ENCODE measurements at regions not wholly inside any gene's neighbourhood (a gene's known extent, or its start where the extent isn't known, plus 50 kb on each side); places are given as distances from the start of the nearest gene placed in this dataset.

DNA sequence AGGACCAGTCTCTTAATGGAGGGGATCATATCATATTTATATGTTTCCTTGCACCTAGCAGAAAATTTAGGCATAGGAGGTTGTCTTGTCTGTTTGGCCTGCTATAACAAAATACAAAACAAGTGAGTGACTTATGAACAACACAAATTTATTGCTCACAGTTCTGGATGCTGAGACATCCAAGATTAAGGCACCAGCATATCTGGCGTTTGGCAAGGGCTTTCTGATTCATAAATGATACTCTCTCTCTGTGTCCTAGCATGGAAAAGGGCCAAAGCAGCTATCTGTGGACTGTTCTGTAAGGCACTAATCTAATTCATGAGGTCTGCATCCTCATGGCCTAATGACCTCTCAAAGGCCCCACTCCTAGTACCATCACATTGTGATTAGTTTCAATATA is 683.0 kb downstream of the NR2F2 start:
- no peaks in the 10 kb centered on the region for H3K4me1 ChIP-seq (replicated peaks in 1 of 2)
- no peak overlapping the region for H3K4me3 ChIP-seq
- TF ChIP-seq, protein P1, sequence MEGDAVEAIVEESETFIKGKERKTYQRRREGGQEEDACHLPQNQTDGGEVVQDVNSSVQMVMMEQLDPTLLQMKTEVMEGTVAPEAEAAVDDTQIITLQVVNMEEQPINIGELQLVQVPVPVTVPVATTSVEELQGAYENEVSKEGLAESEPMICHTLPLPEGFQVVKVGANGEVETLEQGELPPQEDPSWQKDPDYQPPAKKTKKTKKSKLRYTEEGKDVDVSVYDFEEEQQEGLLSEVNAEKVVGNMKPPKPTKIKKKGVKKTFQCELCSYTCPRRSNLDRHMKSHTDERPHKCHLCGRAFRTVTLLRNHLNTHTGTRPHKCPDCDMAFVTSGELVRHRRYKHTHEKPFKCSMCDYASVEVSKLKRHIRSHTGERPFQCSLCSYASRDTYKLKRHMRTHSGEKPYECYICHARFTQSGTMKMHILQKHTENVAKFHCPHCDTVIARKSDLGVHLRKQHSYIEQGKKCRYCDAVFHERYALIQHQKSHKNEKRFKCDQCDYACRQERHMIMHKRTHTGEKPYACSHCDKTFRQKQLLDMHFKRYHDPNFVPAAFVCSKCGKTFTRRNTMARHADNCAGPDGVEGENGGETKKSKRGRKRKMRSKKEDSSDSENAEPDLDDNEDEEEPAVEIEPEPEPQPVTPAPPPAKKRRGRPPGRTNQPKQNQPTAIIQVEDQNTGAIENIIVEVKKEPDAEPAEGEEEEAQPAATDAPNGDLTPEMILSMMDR (IDR thresholded peaks at IDR 0.05): no peak
- TF ChIP-seq POLR2A (IDR thresholded peaks at IDR 0.05): no peak
- DNase-seq: no peak
- H3K27ac ChIP-seq: no peak overlapping the region
- intact Hi-C loops (cut with DNase I): no loop called here
- H3K27me3 ChIP-seq: no peaks in the 10 kb centered on the region
- H3K36me3 ChIP-seq (replicated peaks in 1 of 2): no peaks in the 10 kb centered on the region
- WGBS, 4 donors: 69 to 86% (median 77%) methylated on average over 1 of the region's 1 CpG
- no peaks in the 10 kb centered on the region for H3K9me3 ChIP-seq (replicated peaks in 1 of 3)

DNA sequence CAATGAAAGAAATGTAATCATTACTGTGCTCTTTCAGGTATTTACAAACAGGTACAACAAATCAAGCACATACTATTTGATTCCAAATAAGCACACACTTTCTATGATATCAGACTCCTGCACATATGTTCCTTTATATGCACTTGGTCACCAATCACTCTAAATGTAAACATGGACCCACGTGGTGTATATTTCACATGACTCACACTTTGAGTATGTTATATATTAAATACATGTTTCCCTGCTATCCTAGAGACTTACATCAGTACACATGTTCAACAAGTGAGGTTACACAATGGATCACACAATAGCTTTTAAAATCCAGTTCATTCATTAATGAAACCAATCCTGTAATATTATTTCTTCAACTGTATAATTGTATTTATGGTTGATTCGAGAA is 683.5 kb downstream of the NR2F2 start:
- intact Hi-C loops (cut with DNase I): no loop called here
- TF ChIP-seq, protein P1 (IDR thresholded peaks at IDR 0.05): no peak
- TF ChIP-seq POLR2A (IDR thresholded peaks at IDR 0.05): no peak
- WGBS, 4 donors: 48 to 56% (median 53%) methylated on average over 2 of the region's 2 CpGs

DNA sequence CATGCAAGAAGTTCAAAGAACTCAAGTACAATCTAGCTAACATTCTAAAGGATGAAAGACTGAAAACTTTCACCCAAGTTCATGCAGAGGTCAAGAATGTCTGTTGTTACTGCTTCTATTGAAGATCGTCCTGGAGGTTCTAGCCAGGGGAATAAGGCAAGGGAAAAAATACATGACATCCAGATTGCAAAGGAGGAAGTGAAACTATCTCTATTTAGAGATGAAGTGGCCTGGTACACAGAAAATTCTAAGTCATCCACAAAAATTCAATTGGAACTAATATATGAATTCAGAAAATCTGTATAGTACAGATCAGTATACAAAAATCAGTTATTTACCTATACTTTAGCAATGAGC is 693.0 kb downstream of the NR2F2 start:
- TF ChIP-seq, protein P1 (IDR thresholded peaks at IDR 0.05): no peak
- no peak for TF ChIP-seq POLR2A (IDR thresholded peaks at IDR 0.05)
- Histone ChIP-seq H3K4me3 (no peak overlapping the region), H3K27ac (no peak overlapping the region), H3K36me3 (replicated peaks in 1 of 2) (no peaks in the 10 kb centered on the region), H3K27me3 (no peaks in the 10 kb centered on the region), H3K4me1 (replicated peaks in 1 of 2) (no peaks in the 10 kb centered on the region), H3K9me3 (replicated peaks in 1 of 3) (no peaks in the 10 kb centered on the region)
- WGBS, 4 donors: 27 to 38% (median 36%) methylated on average over 1 of the region's 1 CpG
- intact Hi-C loops (cut with DNase I): no loop called here
- DNase-seq: no peak

More for the DNA sequence above, 683.5 kb downstream of the NR2F2 start:
- no peak overlapping the region for H3K27ac ChIP-seq
- H3K36me3 ChIP-seq (replicated peaks in 1 of 2): no peaks in the 10 kb centered on the region
- DNase-seq: no peak
- H3K27me3 ChIP-seq: no peaks in the 10 kb centered on the region
- no peaks in the 10 kb centered on the region for H3K4me1 ChIP-seq (replicated peaks in 1 of 2)
- no peaks in the 10 kb centered on the region for H3K9me3 ChIP-seq (replicated peaks in 1 of 3)
- no peak overlapping the region for H3K4me3 ChIP-seq

DNA sequence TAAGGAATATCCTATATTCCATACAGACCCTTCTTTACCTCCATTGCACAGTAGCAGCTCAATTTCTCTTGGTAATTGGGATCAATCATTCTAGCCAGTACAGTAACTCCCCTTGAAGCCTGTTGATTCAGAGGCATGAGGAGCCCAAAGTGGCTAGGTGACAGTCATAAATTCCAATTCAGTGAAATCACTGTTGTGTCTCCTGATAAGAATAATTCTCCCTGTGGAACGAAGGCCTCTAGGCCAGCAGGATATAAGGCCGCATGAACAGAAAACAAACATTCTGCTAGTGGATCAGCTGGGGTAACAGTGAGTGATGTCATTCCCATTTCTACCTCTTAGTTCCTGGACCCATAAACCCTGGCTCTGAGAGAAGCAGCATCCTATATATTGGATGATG is 696.3 kb downstream of the NR2F2 start:
- no peaks in the 10 kb centered on the region for H3K27me3 ChIP-seq
- H3K27ac ChIP-seq: no peak overlapping the region
- H3K36me3 ChIP-seq (replicated peaks in 1 of 2): no peaks in the 10 kb centered on the region
- no peak for DNase-seq
- H3K4me1 ChIP-seq (replicated peaks in 1 of 2): no peaks in the 10 kb centered on the region
- intact Hi-C loops (cut with DNase I): no loop called here
- no peak for TF ChIP-seq POLR2A (IDR thresholded peaks at IDR 0.05)
- TF ChIP-seq, protein P1 (IDR thresholded peaks at IDR 0.05): no peak
- H3K9me3 ChIP-seq (replicated peaks in 1 of 3): peaks cover 0 to 4% (median 0%) of the 10 kb centered on the region in 3 donors
- 32 to 60% (median 49%) methylated on average over 2 of the region's 2 CpGs for WGBS, 4 donors
- no peak overlapping the region for H3K4me3 ChIP-seq
